ENCODE measurements at regions not wholly inside any gene's neighbourhood (a gene's known extent, or its start where the extent isn't known, plus 50 kb on each side); places are given as distances from the start of the nearest gene placed in this dataset.

DNA sequence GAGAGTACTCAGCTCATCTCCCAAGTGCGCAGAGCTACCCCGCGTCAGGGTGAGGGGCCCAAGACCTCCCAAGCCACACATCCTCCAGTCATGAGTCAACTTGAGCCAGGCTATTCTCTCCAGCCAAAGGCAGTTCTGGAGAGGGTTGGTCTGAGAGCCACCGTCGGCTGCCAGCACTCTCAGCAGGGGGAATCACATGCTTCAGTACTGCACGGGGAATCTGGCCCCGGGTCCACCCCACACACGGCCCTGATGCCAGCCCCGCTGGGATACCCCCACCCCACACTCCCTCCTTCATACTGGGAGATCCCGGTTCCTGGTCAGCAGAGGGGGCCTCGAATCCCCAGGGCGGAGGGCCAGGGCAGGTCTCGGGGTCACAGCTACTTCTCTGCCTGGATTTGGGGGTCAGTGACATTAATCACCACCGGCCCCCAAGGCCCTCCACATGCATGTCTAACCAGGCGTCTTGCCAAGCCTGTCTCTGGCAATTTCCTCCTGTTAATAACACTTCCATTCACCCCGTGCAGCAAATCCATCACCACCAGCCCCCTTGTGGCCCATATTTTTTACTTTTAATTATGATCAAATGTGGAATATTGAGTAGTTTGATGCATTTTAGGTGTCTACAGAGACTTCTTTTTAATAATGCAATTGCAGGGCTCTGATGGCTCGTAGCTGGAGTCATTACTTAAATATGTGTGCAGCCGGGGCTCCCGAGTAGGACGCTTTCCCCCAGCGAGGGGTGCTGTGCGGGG lies 102.9 kb upstream of the PPP1R26 start:
- TF ChIP-seq, protein P1, sequence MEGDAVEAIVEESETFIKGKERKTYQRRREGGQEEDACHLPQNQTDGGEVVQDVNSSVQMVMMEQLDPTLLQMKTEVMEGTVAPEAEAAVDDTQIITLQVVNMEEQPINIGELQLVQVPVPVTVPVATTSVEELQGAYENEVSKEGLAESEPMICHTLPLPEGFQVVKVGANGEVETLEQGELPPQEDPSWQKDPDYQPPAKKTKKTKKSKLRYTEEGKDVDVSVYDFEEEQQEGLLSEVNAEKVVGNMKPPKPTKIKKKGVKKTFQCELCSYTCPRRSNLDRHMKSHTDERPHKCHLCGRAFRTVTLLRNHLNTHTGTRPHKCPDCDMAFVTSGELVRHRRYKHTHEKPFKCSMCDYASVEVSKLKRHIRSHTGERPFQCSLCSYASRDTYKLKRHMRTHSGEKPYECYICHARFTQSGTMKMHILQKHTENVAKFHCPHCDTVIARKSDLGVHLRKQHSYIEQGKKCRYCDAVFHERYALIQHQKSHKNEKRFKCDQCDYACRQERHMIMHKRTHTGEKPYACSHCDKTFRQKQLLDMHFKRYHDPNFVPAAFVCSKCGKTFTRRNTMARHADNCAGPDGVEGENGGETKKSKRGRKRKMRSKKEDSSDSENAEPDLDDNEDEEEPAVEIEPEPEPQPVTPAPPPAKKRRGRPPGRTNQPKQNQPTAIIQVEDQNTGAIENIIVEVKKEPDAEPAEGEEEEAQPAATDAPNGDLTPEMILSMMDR (IDR thresholded peaks at IDR 0.05; ENCODE audit: insufficient read depth, low read length), result no peak
- no peak for TF ChIP-seq POLR2AphosphoS5 (IDR thresholded peaks at IDR 0.05; ENCODE audit: low read depth)
- TF ChIP-seq, protein P2, sequence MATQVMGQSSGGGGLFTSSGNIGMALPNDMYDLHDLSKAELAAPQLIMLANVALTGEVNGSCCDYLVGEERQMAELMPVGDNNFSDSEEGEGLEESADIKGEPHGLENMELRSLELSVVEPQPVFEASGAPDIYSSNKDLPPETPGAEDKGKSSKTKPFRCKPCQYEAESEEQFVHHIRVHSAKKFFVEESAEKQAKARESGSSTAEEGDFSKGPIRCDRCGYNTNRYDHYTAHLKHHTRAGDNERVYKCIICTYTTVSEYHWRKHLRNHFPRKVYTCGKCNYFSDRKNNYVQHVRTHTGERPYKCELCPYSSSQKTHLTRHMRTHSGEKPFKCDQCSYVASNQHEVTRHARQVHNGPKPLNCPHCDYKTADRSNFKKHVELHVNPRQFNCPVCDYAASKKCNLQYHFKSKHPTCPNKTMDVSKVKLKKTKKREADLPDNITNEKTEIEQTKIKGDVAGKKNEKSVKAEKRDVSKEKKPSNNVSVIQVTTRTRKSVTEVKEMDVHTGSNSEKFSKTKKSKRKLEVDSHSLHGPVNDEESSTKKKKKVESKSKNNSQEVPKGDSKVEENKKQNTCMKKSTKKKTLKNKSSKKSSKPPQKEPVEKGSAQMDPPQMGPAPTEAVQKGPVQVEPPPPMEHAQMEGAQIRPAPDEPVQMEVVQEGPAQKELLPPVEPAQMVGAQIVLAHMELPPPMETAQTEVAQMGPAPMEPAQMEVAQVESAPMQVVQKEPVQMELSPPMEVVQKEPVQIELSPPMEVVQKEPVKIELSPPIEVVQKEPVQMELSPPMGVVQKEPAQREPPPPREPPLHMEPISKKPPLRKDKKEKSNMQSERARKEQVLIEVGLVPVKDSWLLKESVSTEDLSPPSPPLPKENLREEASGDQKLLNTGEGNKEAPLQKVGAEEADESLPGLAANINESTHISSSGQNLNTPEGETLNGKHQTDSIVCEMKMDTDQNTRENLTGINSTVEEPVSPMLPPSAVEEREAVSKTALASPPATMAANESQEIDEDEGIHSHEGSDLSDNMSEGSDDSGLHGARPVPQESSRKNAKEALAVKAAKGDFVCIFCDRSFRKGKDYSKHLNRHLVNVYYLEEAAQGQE (IDR thresholded peaks at IDR 0.05; ENCODE audit: insufficient replicate concordance, low read depth), result no peak
